ENCODE measurements at regions not wholly inside any gene's neighbourhood (a gene's known extent, or its start where the extent isn't known, plus 50 kb on each side); places are given as distances from the start of the nearest gene placed in this dataset.

GRCh38 chr4:30436394-30436793 lies 283.8 kb upstream of the PCDH7 start:
- TF ChIP-seq, protein P1, sequence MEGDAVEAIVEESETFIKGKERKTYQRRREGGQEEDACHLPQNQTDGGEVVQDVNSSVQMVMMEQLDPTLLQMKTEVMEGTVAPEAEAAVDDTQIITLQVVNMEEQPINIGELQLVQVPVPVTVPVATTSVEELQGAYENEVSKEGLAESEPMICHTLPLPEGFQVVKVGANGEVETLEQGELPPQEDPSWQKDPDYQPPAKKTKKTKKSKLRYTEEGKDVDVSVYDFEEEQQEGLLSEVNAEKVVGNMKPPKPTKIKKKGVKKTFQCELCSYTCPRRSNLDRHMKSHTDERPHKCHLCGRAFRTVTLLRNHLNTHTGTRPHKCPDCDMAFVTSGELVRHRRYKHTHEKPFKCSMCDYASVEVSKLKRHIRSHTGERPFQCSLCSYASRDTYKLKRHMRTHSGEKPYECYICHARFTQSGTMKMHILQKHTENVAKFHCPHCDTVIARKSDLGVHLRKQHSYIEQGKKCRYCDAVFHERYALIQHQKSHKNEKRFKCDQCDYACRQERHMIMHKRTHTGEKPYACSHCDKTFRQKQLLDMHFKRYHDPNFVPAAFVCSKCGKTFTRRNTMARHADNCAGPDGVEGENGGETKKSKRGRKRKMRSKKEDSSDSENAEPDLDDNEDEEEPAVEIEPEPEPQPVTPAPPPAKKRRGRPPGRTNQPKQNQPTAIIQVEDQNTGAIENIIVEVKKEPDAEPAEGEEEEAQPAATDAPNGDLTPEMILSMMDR (conservative IDR thresholded peaks at IDR 0.05): no peak
- TF ChIP-seq EZH2 (IDR thresholded peaks at IDR 0.05; ENCODE audit: low read depth): no peak
